H1 (cell line): ENCODE measurements at regions not wholly inside any gene's neighbourhood (a gene's known extent, or its start where the extent isn't known, plus 50 kb on each side); places are given as distances from the start of the nearest gene placed in this dataset.

Experiments
- CTCF ChIA-PET: fragments of 300-600 bp; sonication (Branson Sonifier 250); formaldehyde crosslinking; loops from one replicate; lab custom pipeline; 2021; ENCODE audit not compliant: partially characterized antibody; lab: Charles Lee
- POLR2A ChIA-PET: fragments of 300-600 bp; sonication (Branson Sonifier 250); formaldehyde crosslinking; loops from one replicate; lab custom pipeline; 2021; ENCODE audit warnings: inconsistent platforms; ENCODE audit not compliant: partially characterized antibody; lab: Charles Lee
- DNase-seq, 2 experiments: peaks; one replicate each; pipeline versions ENCODE4 v3.0.0 to v3.0.0-alpha.2; 2010 to 2022; ENCODE audit warnings: low spot score in 2 of 2, low read depth in 1 of 2, mixed read lengths in 1 of 2
- FAIRE-seq: peaks from 2 replicates; lab custom pipeline; 2011; peaks lifted over from hg19 to GRCh38; lab: Jason Lieb, UNC
- H2AFZ ChIP-seq: 2 replicates; pipeline ENCODE4 v1.8.1; 2012; ENCODE audit warnings: low read length, inconsistent platforms
- H2AK5ac ChIP-seq: 2 replicates; pipeline ENCODE4 v1.6.1; 2013; ENCODE audit warnings: low read depth, low read length
- H2BK120ac ChIP-seq: replicated peaks from 2 replicates; pipeline ENCODE3; 2013; ENCODE audit warnings: low read depth, low read length, inconsistent platforms
- H2BK12ac ChIP-seq: 2 replicates; pipeline ENCODE4 v1.6.1; 2013; ENCODE audit warnings: low read depth, low read length
- H2BK15ac ChIP-seq: 2 replicates; pipeline ENCODE4 v1.6.1; 2013; ENCODE audit warnings: low read length
- H2BK20ac ChIP-seq: 2 replicates; pipeline ENCODE4 v1.6.1; 2013; ENCODE audit warnings: low read length
- H2BK5ac ChIP-seq: 2 replicates; pipeline ENCODE4 v1.6.1; 2013; ENCODE audit warnings: low read depth, low read length
- H3K14ac ChIP-seq: 2 replicates; pipeline ENCODE4 v1.6.1; 2013; ENCODE audit warnings: inconsistent platforms; ENCODE audit not compliant: insufficient read length
- H3K18ac ChIP-seq: 2 replicates; pipeline ENCODE4 v1.6.1; 2013; ENCODE audit warnings: low read length; ENCODE audit errors: extremely low read depth
- H3K23ac ChIP-seq: 2 replicates; pipeline ENCODE4 v1.6.1; 2013; ENCODE audit warnings: inconsistent platforms; ENCODE audit not compliant: insufficient read length
- H3K23me2 ChIP-seq: 2 replicates; pipeline ENCODE4 v1.6.1; 2013; ENCODE audit warnings: low read depth, low read length
- H3K27ac ChIP-seq: 2 replicates; pipeline ENCODE4 v1.6.1; 2011; ENCODE audit warnings: low read depth, low read length, inconsistent platforms
- H3K27me3 ChIP-seq, 4 experiments: replicated peaks in 1 of 4; 1 replicate in 1 of 4; 2 replicates in 3 of 4; pipeline versions ENCODE4 v1.6.1 to v1.8.1; 2011 to 2013; ENCODE audit warnings: low read length in 3 of 4, mild to moderate bottlenecking in 3 of 4, inconsistent platforms in 2 of 4, mixed read lengths in 2 of 4, moderate library complexity in 1 of 4; ENCODE audit not compliant: control insufficient read depth in 3 of 4, insufficient read depth in 3 of 4; ENCODE audit errors: extremely low read depth in 1 of 4
- H3K36me3 ChIP-seq, 4 experiments: 2 replicates each; pipeline versions ENCODE4 v1.6.1 to v1.8.1; 2011 to 2013; ENCODE audit warnings: mild to moderate bottlenecking in 4 of 4, low read length in 3 of 4, moderate library complexity in 2 of 4, control low read depth in 1 of 4, inconsistent platforms in 1 of 4; ENCODE audit not compliant: insufficient read depth in 4 of 4, control insufficient read depth in 2 of 4
- H3K4ac ChIP-seq: replicated peaks from 2 replicates; pipeline ENCODE3; 2013; ENCODE audit warnings: low read length, low read depth, mixed read lengths, inconsistent platforms; ENCODE audit not compliant: insufficient read length
- H3K4me1 ChIP-seq, 4 experiments: replicated peaks in 1 of 4; 1 replicate in 1 of 4; 2 replicates in 3 of 4; pipeline versions ENCODE4 v1.6.1 to v1.8.1; 2011 to 2013; ENCODE audit warnings: low read length in 3 of 4, inconsistent platforms in 2 of 4, mixed read lengths in 1 of 4; ENCODE audit not compliant: insufficient read depth in 4 of 4, control insufficient read depth in 3 of 4
- H3K4me2 ChIP-seq, 2 experiments: 2 replicates each; pipeline versions ENCODE4 v1.6.1 to v1.8.1; 2011 to 2013; ENCODE audit warnings: low read depth in 2 of 2, low read length in 2 of 2, control low read depth in 1 of 2, inconsistent platforms in 1 of 2, mild to moderate bottlenecking in 1 of 2; ENCODE audit not compliant: insufficient read depth in 1 of 2
- H3K4me3 ChIP-seq, 4 experiments: fragments of 200-600, 300-600 bp in 1 of 4; sonication (generic), shearing (Covaris generic), sonication (Bioruptor Twin) in 1 of 4; 2 replicates each; pipeline versions ENCODE4 v1.5.1 to v1.8.1; 2011 to 2016; ENCODE audit warnings: low read length in 4 of 4, low read depth in 3 of 4, control low read depth in 2 of 4, inconsistent platforms in 2 of 4, mild to moderate bottlenecking in 2 of 4, mixed read lengths in 1 of 4, moderate library complexity in 1 of 4; ENCODE audit not compliant: insufficient read depth in 2 of 4; ENCODE audit errors: extremely low read depth in 1 of 4
- H3K56ac ChIP-seq: replicated peaks from 2 replicates; pipeline ENCODE3; 2013; ENCODE audit warnings: low read depth, mild to moderate bottlenecking, mixed read lengths, low read length, inconsistent platforms; ENCODE audit not compliant: insufficient read length
- H3K79me1 ChIP-seq: 2 replicates; pipeline ENCODE4 v1.6.1; 2013; ENCODE audit warnings: low read depth, low read length, control low read depth
- H3K79me2 ChIP-seq, 2 experiments: 2 replicates each; pipeline versions ENCODE4 v1.6.1 to v1.8.1; 2012 to 2013; ENCODE audit warnings: low read length in 2 of 2, mild to moderate bottlenecking in 2 of 2, inconsistent platforms in 1 of 2; ENCODE audit not compliant: insufficient read depth in 2 of 2, control insufficient read depth in 1 of 2
- H3K9ac ChIP-seq, 4 experiments: replicated peaks in 1 of 4; 1 replicate in 1 of 4; 2 replicates in 3 of 4; pipeline versions ENCODE4 v1.6.1 to v1.8.1; 2011 to 2013; ENCODE audit warnings: low read depth in 3 of 4, low read length in 3 of 4, control low read depth in 2 of 4, mild to moderate bottlenecking in 2 of 4, moderate library complexity in 2 of 4, inconsistent platforms in 1 of 4; ENCODE audit errors: extremely low read depth in 1 of 4
- H3K9me3 ChIP-seq, 2 experiments: 2 replicates each; pipeline versions ENCODE4 v1.6.1 to v1.8.1; 2012 to 2013; ENCODE audit warnings: mild to moderate bottlenecking in 2 of 2, moderate library complexity in 2 of 2, control low read depth in 1 of 2, inconsistent platforms in 1 of 2, low read depth in 1 of 2, low read length in 1 of 2, mixed read lengths in 1 of 2; ENCODE audit not compliant: insufficient read depth in 2 of 2
- H4K20me1 ChIP-seq, 2 experiments: replicated peaks in 1 of 2; 2 replicates each; pipeline versions ENCODE3 to v1.8.1; 2011 to 2013; ENCODE audit warnings: inconsistent platforms in 2 of 2, low read length in 2 of 2, mild to moderate bottlenecking in 1 of 2; ENCODE audit not compliant: insufficient read depth in 2 of 2, control insufficient read depth in 1 of 2
- H4K5ac ChIP-seq: 2 replicates; pipeline ENCODE4 v1.6.1; 2013; ENCODE audit warnings: low read length, low read depth, mixed read lengths, inconsistent platforms; ENCODE audit not compliant: insufficient read length
- H4K8ac ChIP-seq: 2 replicates; pipeline ENCODE4 v1.8.0; 2013; ENCODE audit warnings: mild to moderate bottlenecking, moderate library complexity, low read length, inconsistent platforms; ENCODE audit not compliant: insufficient read depth; ENCODE audit errors: extremely low read depth
- H4K91ac ChIP-seq: replicated peaks from 2 replicates; pipeline ENCODE3; 2013; ENCODE audit warnings: low read length, mixed read lengths, inconsistent platforms; ENCODE audit not compliant: insufficient read length
- CHD1 ChIP-seq: IDR thresholded peaks from 2 replicates; pipeline ENCODE4 v1.6.1; 2012; ENCODE audit warnings: low read depth, low read length, improper control_type of control experiment
- EP300 ChIP-seq, 2 experiments: IDR thresholded peaks; 1 replicate in 1 of 2; 2 replicates in 1 of 2; pipeline ENCODE4 v1.6.1; 2011 to 2012; ENCODE audit warnings: low read depth in 2 of 2, low read length in 2 of 2, mild to moderate bottlenecking in 2 of 2, borderline replicate concordance in 1 of 2, inconsistent platforms in 1 of 2, moderate library complexity in 1 of 2
- GABPA ChIP-seq: IDR thresholded peaks from 2 replicates; pipeline ENCODE4 v1.6.1; 2011; ENCODE audit warnings: mild to moderate bottlenecking, low read length, moderate library complexity, borderline replicate concordance; ENCODE audit not compliant: insufficient read depth
- HDAC2 ChIP-seq, 2 experiments: fragments of 300-600 bp in 1 of 2; sonication (generic) in 1 of 2; IDR thresholded peaks; 2 replicates each; pipeline ENCODE4 v1.6.1; 2011 to 2012; ENCODE audit warnings: low read depth in 2 of 2, low read length in 2 of 2, mild to moderate bottlenecking in 2 of 2, moderate library complexity in 2 of 2, borderline replicate concordance in 1 of 2, inconsistent platforms in 1 of 2
- KDM4A ChIP-seq: IDR thresholded peaks from one replicate; pipeline ENCODE4 v1.7.1; 2012; ENCODE audit warnings: low read depth, mild to moderate bottlenecking, moderate library complexity, low read length, inconsistent platforms; ENCODE audit not compliant: severe bottlenecking
- POU5F1 ChIP-seq: IDR thresholded peaks from 2 replicates; pipeline ENCODE4 v1.6.1; 2011; ENCODE audit warnings: low read depth, mild to moderate bottlenecking, low read length, moderate library complexity
- RAD21 ChIP-seq, 2 experiments: IDR thresholded peaks in 1 of 2; conservative IDR thresholded peaks in 1 of 2; 2 replicates each; pipeline ENCODE4 v1.6.1; 2011; ENCODE audit warnings: low read depth in 2 of 2, low read length in 2 of 2, improper control_type of control experiment in 1 of 2, inconsistent platforms in 1 of 2, mild to moderate bottlenecking in 1 of 2, moderate library complexity in 1 of 2
- RBBP5 ChIP-seq: IDR thresholded peaks from 2 replicates; pipeline ENCODE4 v1.7.1; 2012; ENCODE audit warnings: low read depth, mild to moderate bottlenecking, inconsistent platforms, low read length, moderate library complexity, borderline replicate concordance
- RFX5 ChIP-seq: IDR thresholded peaks from 2 replicates; pipeline ENCODE4 v1.6.1; 2011; ENCODE audit warnings: low read depth, low read length, improper control_type of control experiment, borderline replicate concordance
- RNF2 ChIP-seq: fragments of 200-900, 300-1000 bp; sonication (generic); IDR thresholded peaks from 2 replicates; pipeline ENCODE4 v1.7.1; 2016; ENCODE audit warnings: borderline replicate concordance, low read depth, mild to moderate bottlenecking, antibody characterized with exemption, low read length; ENCODE audit not compliant: poor library complexity, severe bottlenecking; ENCODE audit errors: missing control alignments
- SP2 ChIP-seq: IDR thresholded peaks from 2 replicates; pipeline ENCODE4 v1.6.1; 2012; ENCODE audit warnings: mild to moderate bottlenecking, low read length, inconsistent platforms
- TBP ChIP-seq: IDR thresholded peaks from 2 replicates; pipeline ENCODE4 v1.6.1; 2011; ENCODE audit warnings: low read depth, low read length, improper control_type of control experiment
- WGBS, 2 experiments: shearing (Covaris generic) in 1 of 2; methylation state at CpG; one replicate each; pipeline versions ENCODE4 v1.1.6 to v1.1.7; 2013 to 2015; ENCODE audit warnings: low lambda C conversion rate in 2 of 2, mixed read lengths in 2 of 2, inconsistent platforms in 1 of 2, low coverage in 1 of 2, missing lambda C conversion rate in 1 of 2; ENCODE audit not compliant: insufficient replicate concordance in 2 of 2, insufficient coverage in 1 of 2, insufficient read length in 1 of 2; ENCODE audit errors: extremely low coverage in 1 of 2, missing lambda C conversion rate in 1 of 2; 5-methylcytosine and 5-hydroxymethylcytosine counted together

- Histone ChIP-seq H3K9ac (no peak overlapping the region), H3K27me3 (no peaks in the 10 kb centered on the region), H2BK5ac (no peak overlapping the region)
- TF ChIP-seq RBBP5 = no peak
- no peak for TF ChIP-seq RNF2
- no peak for TF ChIP-seq HDAC2 (IDR thresholded peaks at IDR 0.05; ENCODE audit: borderline replicate concordance in 1 of 2, low read depth in 2 of 2, low read length in 2 of 2)
- TF ChIP-seq POU5F1 = no peak
- TF ChIP-seq GABPA = no peak
- no peak for TF ChIP-seq KDM4A
- no peak for TF ChIP-seq RAD21 (IDR thresholded peaks at IDR 0.05 in 1 of 2, conservative IDR thresholded peaks at IDR 0.05 in 1 of 2; ENCODE audit: low read depth in 2 of 2, low read length in 2 of 2)
- no peak for TF ChIP-seq RFX5
- no peak for TF ChIP-seq TBP
- no peak for TF ChIP-seq EP300 (IDR thresholded peaks at IDR 0.05; ENCODE audit: borderline replicate concordance in 1 of 2, low read depth in 2 of 2, low read length in 2 of 2)
- TF ChIP-seq CHD1 = no peak
- TF ChIP-seq SP2 = no peak
- TF ChIP-seq, all 59 proteins: peak for 0
- no peak overlapping the region for H2AFZ ChIP-seq
- peaks cover 0 to 4% (median 0%) of the 10 kb centered on the region in 4 experiments; a peak in 1 of 8 replicates for H3K36me3 ChIP-seq
- no peak overlapping the region for H3K18ac ChIP-seq
- FAIRE-seq (no peak), DNase-seq (no peak)
- H3K9me3 ChIP-seq = peaks cover 12 to 17% of the 10 kb centered on the region in 2 experiments
- H3K4me1 ChIP-seq = no peaks in the 10 kb centered on the region
- no peaks in the 10 kb centered on the region for H3K79me2 ChIP-seq
- H3K27ac ChIP-seq = no peak overlapping the region
- no peak overlapping the region for H2BK20ac ChIP-seq
- CTCF ChIA-PET = interaction anchor here (0.5 kb wide), 1 partner anchor 539 kb away, joined by 3 read pairs; no protein-coding TSS in a partner anchor
- no peaks in the 10 kb centered on the region for H3K23me2 ChIP-seq
- POLR2A ChIA-PET = no interaction called here
- H4K5ac ChIP-seq = no peak overlapping the region
- no peak overlapping the region for H3K4me3 ChIP-seq
- no peak overlapping the region for H2BK120ac ChIP-seq
- H3K14ac ChIP-seq = no peak overlapping the region
- H3K4ac ChIP-seq = no peak overlapping the region
- H4K91ac ChIP-seq = no peak overlapping the region
- no peak overlapping the region for H3K4me2 ChIP-seq
- H3K23ac ChIP-seq = no peak overlapping the region
- H4K20me1 ChIP-seq = no peaks in the 10 kb centered on the region
- H2BK12ac ChIP-seq = no peak overlapping the region
- no peaks in the 10 kb centered on the region for H3K79me1 ChIP-seq
- H3K56ac ChIP-seq = no peak overlapping the region
- 90% methylated on average over 2 of the region's 2 CpGs; no CpG with 5 or more reads in 1 of the 2 experiments for WGBS, 2 experiments
- no peak overlapping the region for H2AK5ac ChIP-seq
- H4K8ac ChIP-seq = no peak overlapping the region
- H2BK15ac ChIP-seq = no peak overlapping the region
Measured at GRCh38 chr13:88643233-88643632, 972.1 kb downstream of the SLITRK5 start.
